Aorta (tissue), 5 donors: ENCODE measurements at regions not wholly inside any gene's neighbourhood (a gene's known extent, or its start where the extent isn't known, plus 50 kb on each side); places are given as distances from the start of the nearest gene placed in this dataset.
"Not testable (repeated sequence)": the region's sequence is repeated elsewhere in the genome, so short reads cannot be mapped to it uniquely, and the experiment has no call there.

Experiments
- ATAC-seq: fragments of 200-7000 bp; cut with Tn5 transposase; one replicate; pipeline ENCODE4 v1.9.1; 2022; ENCODE audit warnings: moderate library complexity; ENCODE audit not compliant: low FRiP score
- DNase-seq, 2 donors: peaks; one replicate each; pipeline ENCODE4 v3.0.0-alpha.2; 2020
- H3K27ac ChIP-seq, 2 donors: one replicate each; pipeline ENCODE4 v1.5.1; 2013; ENCODE audit warnings: low read length in 2 of 2, mild to moderate bottlenecking in 2 of 2, moderate library complexity in 2 of 2, control low read depth in 1 of 2, inconsistent platforms in 1 of 2, low read depth in 1 of 2
- H3K27me3 ChIP-seq, 2 donors: one replicate each; pipeline ENCODE4 v1.6.1; 2013; ENCODE audit warnings: control low read depth in 1 of 2, low read length in 1 of 2, mild to moderate bottlenecking in 1 of 2, moderate library complexity in 1 of 2; ENCODE audit not compliant: insufficient read depth in 2 of 2, control insufficient read depth in 1 of 2
- H3K36me3 ChIP-seq, 2 donors: one replicate each; pipeline ENCODE4 v1.6.1; 2013; ENCODE audit warnings: control low read depth in 1 of 2, low read length in 1 of 2, mild to moderate bottlenecking in 1 of 2; ENCODE audit not compliant: insufficient read depth in 2 of 2, control insufficient read depth in 1 of 2
- H3K4me1 ChIP-seq, 2 donors: one replicate each; pipeline ENCODE4 v1.6.1; 2013; ENCODE audit warnings: low read length in 2 of 2, control low read depth in 1 of 2, mild to moderate bottlenecking in 1 of 2, moderate library complexity in 1 of 2; ENCODE audit not compliant: insufficient read depth in 2 of 2, control insufficient read depth in 1 of 2
- H3K4me3 ChIP-seq, 2 donors: one replicate each; pipeline ENCODE4 v1.5.1; 2013; ENCODE audit warnings: low read length in 2 of 2, control low read depth in 1 of 2, mild to moderate bottlenecking in 1 of 2
- H3K9me3 ChIP-seq: one replicate; pipeline ENCODE4 v1.6.1; 2013; ENCODE audit warnings: mild to moderate bottlenecking, low read length; ENCODE audit not compliant: control insufficient read depth
- WGBS, 2 donors: extraction: QIAGEN DNeasy Blood & Tissue Kit; methylation state at CpG; one replicate each; pipeline ENCODE4 v1.1.7; 2013; 5-methylcytosine and 5-hydroxymethylcytosine counted together
- intact Hi-C, 2 donors: fragments of 100-400 bp; cut with DNase I; formaldehyde crosslinking; loops; one replicate each; pipeline versions ENCODE4 v1.14.2 to v1.15.0; 2022
- donor health status: healthy with polysubstance abuse.
- donor health status: Bipolar disorder and iron deficiency.
- donor health status: DM: no; HTN: no; CAD: no.
- donor health status: DM: no; HTN: no; CAD: no.
- donor health status: DM: yes; HTN: yes; CAD: no.

DNA sequence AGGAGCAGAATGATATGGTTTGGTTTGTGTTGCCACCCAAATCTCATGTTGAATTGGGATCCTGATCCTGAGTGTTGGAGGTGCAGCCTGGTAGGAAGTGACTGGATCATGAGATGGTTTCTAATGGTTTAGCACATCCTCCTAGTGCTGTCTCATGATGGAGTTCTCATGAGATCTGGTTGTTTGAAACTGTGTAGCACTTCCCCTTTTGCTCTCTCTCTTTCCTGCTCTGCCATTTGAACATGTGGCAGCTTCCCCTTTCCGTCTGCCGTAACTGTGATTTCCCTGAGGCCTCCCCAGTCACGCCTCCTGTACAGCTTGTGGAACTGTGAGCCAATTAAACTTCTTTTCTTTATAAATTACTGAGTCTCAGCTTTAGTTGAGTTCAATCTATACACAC, 756.8 kb upstream of the CDH6 start:
- no peak for ATAC-seq
- Histone ChIP-seq H3K27ac (no peak overlapping the region), H3K4me3 (no peak overlapping the region), H3K4me1 (no peaks in the 10 kb centered on the region), H3K27me3 (no peaks in the 10 kb centered on the region), H3K9me3 (peaks cover 8% of the 10 kb centered on the region), H3K36me3 (no peaks in the 10 kb centered on the region)
- DNase-seq: no peak
- intact Hi-C loops: no loop called here
- WGBS, 2 donors: 65 to 70% methylated on average over 3 of the region's 3 CpGs

DNA sequence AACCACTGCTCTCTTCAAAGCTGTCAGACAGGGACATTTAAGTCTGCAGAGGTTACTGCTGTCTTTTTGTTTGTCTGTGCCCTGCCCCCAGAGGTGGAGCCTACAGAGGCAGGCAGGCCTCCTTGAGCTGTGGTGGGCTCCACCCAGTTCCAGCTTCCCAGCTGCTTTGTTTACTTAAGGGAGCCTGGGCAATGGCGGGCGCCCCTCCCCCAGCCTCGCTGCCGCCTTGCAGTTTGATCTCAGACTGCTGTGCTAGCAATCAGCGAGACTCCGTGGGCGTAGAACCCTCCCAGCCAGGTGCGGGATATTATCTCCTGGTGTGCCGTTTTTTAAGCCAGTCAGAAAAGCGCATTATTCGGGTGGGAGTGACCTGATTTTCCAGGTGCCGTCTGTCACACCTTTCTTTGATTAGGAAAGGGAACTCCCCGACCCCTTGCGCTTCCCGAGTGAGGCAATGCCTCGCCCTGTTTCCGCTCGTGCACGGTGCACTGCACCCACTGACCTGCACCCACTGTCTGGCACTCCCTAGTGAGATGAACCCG, 764.5 kb upstream of the CDH6 start:
- H3K27ac ChIP-seq, H3K4me3 ChIP-seq, H3K36me3 ChIP-seq, ATAC-seq, H3K4me1 ChIP-seq, DNase-seq, intact Hi-C loops, H3K9me3 ChIP-seq, H3K27me3 ChIP-seq: not testable (repeated sequence)
- 82 to 88% methylated on average over 17 to 20 of the region's 20 CpGs for WGBS, 2 donors

DNA sequence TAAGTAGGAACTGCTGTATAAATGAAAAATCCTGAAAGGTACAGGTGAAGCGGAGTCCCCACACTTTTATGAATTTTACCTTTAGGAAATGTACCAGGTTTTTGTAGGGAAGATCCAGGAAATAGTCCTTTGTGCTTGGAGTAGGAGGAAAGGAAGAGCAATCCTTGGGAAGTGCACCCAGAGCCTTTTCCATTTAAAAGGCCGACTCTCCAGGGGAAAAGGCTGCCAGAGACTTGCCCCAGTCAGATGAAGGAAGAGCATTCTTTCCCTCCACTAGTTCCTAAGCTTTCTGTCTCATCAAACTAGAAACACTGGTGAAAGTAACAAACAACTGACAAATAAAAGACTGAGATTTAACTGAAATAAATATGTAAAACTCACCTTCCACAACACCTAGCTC, 779.4 kb upstream of the CDH6 start:
- no peaks in the 10 kb centered on the region for H3K4me1 ChIP-seq
- H3K9me3 ChIP-seq: no peaks in the 10 kb centered on the region
- DNase-seq (no peak), ATAC-seq (no peak)
- no peak overlapping the region for H3K27ac ChIP-seq
- H3K4me3 ChIP-seq: no peak overlapping the region
- no peaks in the 10 kb centered on the region for H3K36me3 ChIP-seq
- no peaks in the 10 kb centered on the region for H3K27me3 ChIP-seq
- 74 to 78% methylated on average over 2 of the region's 2 CpGs for WGBS, 2 donors
- intact Hi-C loops: no loop called here

DNA sequence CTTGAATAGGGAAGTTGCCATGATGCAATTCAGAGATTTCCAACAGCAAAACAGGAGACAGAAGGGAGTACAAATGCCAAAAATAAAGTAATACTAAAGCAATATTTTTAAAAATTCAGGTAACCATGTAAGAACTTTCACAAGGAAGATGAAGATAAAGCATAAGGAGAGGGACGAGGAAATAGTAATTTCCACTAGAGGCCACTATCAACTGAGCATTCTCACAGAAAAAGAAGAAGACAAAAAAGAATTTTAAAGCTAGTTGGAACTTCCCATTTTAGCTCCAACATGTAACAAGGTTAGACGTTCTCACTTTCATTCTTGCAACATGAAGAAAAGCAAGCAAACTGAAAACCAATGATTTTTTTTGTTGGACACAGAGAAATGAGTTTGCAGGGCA, 779.9 kb upstream of the CDH6 start:
- H3K4me3 ChIP-seq: no peak overlapping the region
- ATAC-seq: no peak
- WGBS, 2 donors: 14 to 15% methylated on average over 2 of the region's 2 CpGs

DNA sequence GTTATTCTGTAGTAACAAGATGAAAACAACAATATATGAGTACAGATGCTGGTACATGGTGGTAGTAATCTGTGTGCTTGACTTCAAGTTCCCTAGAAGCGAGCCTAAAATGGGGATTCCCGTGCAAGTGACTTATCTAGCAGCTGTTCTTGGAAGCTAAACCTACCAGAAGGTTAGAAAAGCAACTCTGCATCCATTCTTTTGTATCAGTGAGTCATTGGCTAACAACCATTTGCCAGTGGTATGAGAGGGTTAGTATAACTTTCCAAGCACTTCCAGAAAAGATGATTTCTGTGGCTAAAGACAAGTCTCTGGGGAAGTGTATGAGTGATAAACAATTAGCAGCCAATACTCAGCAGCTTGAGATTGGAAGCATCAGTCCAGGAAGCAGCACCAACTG, 787.7 kb upstream of the CDH6 start:
- intact Hi-C loops: no loop called here
- H3K9me3 ChIP-seq: no peaks in the 10 kb centered on the region
- no peaks in the 10 kb centered on the region for H3K4me1 ChIP-seq
- ATAC-seq (no peak), DNase-seq (no peak)
- 36 to 37% methylated on average over 2 of the region's 2 CpGs for WGBS, 2 donors
- H3K36me3 ChIP-seq: no peaks in the 10 kb centered on the region
- H3K4me3 ChIP-seq: no peak overlapping the region
- no peak overlapping the region for H3K27ac ChIP-seq
- no peaks in the 10 kb centered on the region for H3K27me3 ChIP-seq

More for the DNA sequence above, 779.9 kb upstream of the CDH6 start:
- no peaks in the 10 kb centered on the region for H3K36me3 ChIP-seq
- H3K9me3 ChIP-seq: no peaks in the 10 kb centered on the region
- DNase-seq: no peak
- no peak overlapping the region for H3K27ac ChIP-seq
- H3K4me1 ChIP-seq: no peaks in the 10 kb centered on the region
- no peaks in the 10 kb centered on the region for H3K27me3 ChIP-seq
- intact Hi-C loops: no loop called here

DNA sequence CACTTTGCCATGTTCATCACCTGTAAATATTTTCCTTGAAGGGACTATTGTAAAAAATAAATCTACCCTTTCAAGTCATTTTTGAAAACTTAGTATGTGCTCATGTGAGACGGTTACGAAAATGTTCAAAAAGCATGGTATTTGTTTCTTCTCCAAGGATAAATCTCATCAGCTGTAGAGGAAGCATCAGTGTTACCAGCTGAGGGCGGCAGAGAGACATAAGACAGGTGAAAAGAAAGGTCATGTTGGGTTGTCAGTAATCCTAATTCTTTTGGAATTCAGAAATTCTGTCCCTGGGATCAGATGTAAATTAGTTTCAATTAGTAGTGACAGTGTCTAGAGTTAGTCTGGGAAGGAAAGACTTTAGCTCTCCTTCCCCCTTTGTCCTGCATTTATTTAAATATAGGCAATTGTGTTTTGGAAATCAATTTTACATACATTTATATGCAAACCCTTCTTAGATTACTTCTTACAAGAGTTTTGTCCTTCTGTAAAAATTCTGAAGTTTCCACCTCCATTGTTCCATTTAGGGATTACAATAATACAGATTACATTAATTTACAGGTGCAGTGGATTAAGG, 791.9 kb upstream of the CDH6 start:
- DNase-seq: no peak
- no peak overlapping the region for H3K27ac ChIP-seq
- ATAC-seq: peak; percentile 26
- no peaks in the 10 kb centered on the region for H3K4me1 ChIP-seq
- no peaks in the 10 kb centered on the region for H3K27me3 ChIP-seq
- H3K36me3 ChIP-seq: no peaks in the 10 kb centered on the region
- H3K4me3 ChIP-seq: no peak overlapping the region
- WGBS, 2 donors: 25 to 31% methylated on average over 3 of the region's 3 CpGs
- intact Hi-C loops: no loop called here
- H3K9me3 ChIP-seq: no peaks in the 10 kb centered on the region

DNA sequence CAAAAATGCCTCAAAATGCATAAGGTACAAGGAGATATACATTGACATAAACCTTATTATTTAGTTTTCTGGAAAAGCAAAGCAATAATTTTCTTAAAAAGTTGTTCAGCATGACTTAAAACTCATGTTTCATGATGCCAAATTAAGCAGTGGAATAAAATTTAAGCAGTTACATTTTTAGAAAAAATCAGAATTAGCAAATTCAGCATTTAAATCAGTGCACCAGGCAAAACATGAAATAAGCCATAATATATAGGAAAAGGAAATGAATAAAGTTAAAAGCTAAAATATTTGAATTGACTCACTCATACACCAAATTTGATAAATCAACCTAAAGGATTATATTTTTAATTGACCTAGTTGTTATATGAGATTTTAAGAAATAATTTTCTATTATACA, 795.1 kb upstream of the CDH6 start:
- Histone ChIP-seq H3K27ac (no peak overlapping the region), H3K4me3 (no peak overlapping the region), H3K4me1 (no peaks in the 10 kb centered on the region), H3K27me3 (no peaks in the 10 kb centered on the region), H3K36me3 (no peaks in the 10 kb centered on the region), H3K9me3 (no peaks in the 10 kb centered on the region)
- intact Hi-C loops: no loop called here
- DNase-seq (no peak), ATAC-seq (no peak)

DNA sequence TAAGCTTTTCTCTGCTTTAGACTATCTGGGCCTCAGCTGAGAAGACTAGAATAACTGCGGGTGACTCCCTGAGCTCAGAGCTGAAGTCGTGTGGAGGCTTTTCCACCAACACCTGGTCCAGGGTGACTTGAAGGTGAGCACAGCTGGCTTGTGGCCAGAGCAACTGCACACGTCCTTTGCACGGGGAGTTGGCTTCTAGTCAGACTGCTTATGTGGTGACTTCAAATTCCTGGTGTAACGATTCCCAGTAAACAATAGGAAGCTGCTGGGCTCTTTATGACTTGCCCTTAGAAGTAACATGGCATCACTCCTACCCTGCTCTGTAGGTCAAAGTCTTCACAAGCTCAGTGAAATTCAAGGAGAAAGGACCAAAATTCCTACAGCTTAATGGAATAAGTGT, 800.6 kb upstream of the CDH6 start:
- ATAC-seq: no peak

DNA sequence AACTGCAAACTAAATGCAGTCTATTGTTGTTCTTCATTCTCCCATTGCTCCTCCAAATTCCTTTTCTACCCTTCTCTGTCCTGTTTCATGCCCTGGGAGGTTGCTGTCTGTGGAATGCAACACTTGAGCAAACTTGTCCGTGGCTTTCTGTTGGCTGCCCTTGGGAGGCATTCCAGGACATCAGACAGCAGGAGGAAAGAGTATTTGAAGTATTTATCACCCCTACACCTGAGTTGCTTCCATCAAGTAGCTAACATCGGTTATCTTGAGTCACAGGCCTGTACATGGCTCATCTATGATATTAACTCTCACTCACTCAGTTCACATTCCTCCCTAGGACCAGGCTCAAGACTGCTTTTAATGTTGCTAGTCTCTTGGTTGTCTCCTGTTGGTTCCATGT, 803.4 kb upstream of the CDH6 start:
- Histone ChIP-seq H3K27me3 (no peaks in the 10 kb centered on the region), H3K4me1 (no peaks in the 10 kb centered on the region), H3K27ac (no peak overlapping the region), H3K4me3 (no peak overlapping the region), H3K36me3 (no peaks in the 10 kb centered on the region), H3K9me3 (peaks cover 1% of the 10 kb centered on the region)
- DNase-seq (no peak), ATAC-seq (no peak)
- 12 to 53% methylated on average over 2 of the region's 2 CpGs for WGBS, 2 donors
- intact Hi-C loops: no loop called here

More for the DNA sequence above, 800.6 kb upstream of the CDH6 start:
- no peaks in the 10 kb centered on the region for H3K36me3 ChIP-seq
- DNase-seq: no peak
- no peaks in the 10 kb centered on the region for H3K27me3 ChIP-seq
- intact Hi-C loops: no loop called here
- H3K27ac ChIP-seq: no peak overlapping the region
- H3K4me1 ChIP-seq: no peaks in the 10 kb centered on the region
- H3K4me3 ChIP-seq: no peak overlapping the region
- WGBS, 2 donors: 63 to 70% methylated on average over 5 of the region's 5 CpGs
- H3K9me3 ChIP-seq: peaks cover 1% of the 10 kb centered on the region
